ENCODE measurements at regions not wholly inside any gene's neighbourhood (a gene's known extent, or its start where the extent isn't known, plus 50 kb on each side); places are given as distances from the start of the nearest gene placed in this dataset.
A peak's percentile ranks its signal among the peaks of the same experiment; 100 is the strongest.

DNA sequence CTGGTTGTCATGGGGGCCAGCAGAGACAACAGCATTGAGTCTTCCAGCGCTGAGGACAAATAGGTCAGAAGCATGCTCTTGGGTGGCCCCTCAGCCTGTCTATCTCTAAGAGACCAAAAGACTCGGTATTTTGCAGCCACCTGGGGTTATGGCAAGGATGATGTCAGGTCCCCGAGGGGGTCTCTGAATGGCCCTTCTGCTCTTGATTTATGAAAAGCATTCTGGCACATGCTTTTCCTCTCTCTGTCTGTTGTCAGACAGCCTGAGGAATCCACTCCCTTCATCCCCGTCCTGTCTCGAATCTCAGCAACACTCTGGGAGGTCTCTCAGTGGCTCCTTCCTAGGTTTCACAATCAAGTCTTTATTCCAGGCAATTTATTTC is 156.6 kb upstream of the RGMA start:
- no peak overlapping the region for H3K4me3 Mint-ChIP-seq
- peaks cover 42 to 57% of the 10 kb centered on the region in 2 donors for H3K27me3 Mint-ChIP-seq
- no peak overlapping the region for H3K27ac Mint-ChIP-seq
- no peak for DNase-seq
- no peaks in the 10 kb centered on the region for H3K36me3 Mint-ChIP-seq (ENCODE audit: insufficient read depth)
- no peaks in the 10 kb centered on the region for H3K4me1 Mint-ChIP-seq (ENCODE audit: low read depth in 2 of 2)
- no peaks in the 10 kb centered on the region for H3K9me3 Mint-ChIP-seq
- no peak for ATAC-seq (replicated peaks)

DNA sequence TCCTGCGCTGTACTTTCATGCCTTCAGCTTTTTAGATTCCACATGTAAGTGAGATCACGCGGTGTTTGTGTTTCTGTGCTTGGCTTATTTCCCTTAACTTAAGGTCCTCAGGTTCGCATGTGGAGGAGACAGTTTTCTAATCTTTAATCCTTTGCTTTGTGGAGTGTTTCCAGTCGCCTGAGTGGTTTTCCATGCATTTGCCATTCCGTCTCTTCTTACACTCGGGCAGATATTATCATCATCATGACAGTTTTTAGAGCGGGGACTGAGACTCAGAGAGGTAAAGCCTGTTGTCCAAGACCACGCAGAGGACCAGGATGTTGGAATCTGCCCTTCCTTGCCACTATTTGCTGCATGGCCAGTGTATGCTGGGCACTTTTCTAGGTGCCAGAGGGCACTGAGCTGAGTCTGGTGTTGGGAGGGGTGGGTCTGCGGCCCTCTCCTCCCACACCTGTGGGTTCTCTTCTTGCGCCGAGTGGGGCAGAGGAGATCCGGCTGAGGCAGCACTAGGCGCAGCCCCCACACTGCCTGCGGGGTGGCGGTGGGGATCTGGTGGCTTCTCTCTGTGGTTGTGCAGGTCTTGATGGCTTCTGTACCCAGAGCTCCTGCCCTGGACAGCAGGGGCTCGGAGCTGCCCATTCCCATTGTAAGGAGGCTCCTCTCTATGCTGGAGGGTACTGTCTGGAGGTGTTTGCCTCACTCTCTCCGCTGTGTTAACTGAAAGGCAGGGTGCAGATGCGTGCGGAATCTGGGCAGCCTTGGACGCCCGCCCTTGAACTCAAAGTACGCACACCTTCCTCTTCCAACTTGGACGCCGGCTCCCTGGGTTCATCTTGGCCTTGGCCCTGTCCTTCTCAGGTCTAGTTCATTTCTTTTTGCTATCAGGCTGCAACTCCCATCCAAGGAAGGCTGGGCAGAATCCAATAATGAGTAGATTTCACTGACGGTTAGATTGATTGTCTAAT is 156.0 kb upstream of the RGMA start:
- H3K9me3 Mint-ChIP-seq, result no peaks in the 10 kb centered on the region
- H3K4me3 Mint-ChIP-seq, result no peak overlapping the region
- no peak overlapping the region for H3K27ac Mint-ChIP-seq
- H3K27me3 Mint-ChIP-seq, result peaks cover 36 to 54% of the 10 kb centered on the region in 2 donors
- DNase-seq, result no peak
- no peaks in the 10 kb centered on the region for H3K4me1 Mint-ChIP-seq (ENCODE audit: low read depth in 2 of 2)
- no peak for ATAC-seq (replicated peaks)
- no peaks in the 10 kb centered on the region for H3K36me3 Mint-ChIP-seq (ENCODE audit: insufficient read depth)

DNA sequence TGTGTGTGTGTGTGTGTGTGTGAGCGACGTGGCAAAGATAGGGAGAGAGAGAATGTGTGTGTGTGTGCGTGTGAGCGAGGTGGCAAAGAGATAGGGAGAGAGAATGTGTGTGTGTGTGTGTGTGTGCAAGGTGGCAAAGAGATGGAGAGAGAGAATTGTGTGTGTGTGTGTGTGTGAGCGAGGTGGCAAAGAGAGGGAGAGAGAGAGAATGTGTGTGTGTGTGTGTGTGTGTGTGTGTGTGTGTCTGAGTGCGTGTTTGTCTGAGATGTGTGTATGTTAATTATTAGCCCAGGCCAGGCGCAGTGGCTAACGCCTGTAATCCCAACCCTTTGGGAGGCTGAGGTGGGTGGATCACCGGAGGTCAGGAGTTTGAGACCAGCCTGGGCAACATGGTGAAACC is 154.6 kb upstream of the RGMA start:
- no peak for ATAC-seq (replicated peaks)
- no peak overlapping the region for H3K27ac Mint-ChIP-seq
- H3K9me3 Mint-ChIP-seq, result no peaks in the 10 kb centered on the region
- peaks cover 33 to 53% of the 10 kb centered on the region in 2 donors for H3K27me3 Mint-ChIP-seq
- no peak overlapping the region for H3K4me3 Mint-ChIP-seq
- no peaks in the 10 kb centered on the region for H3K36me3 Mint-ChIP-seq (ENCODE audit: insufficient read depth)
- H3K4me1 Mint-ChIP-seq (ENCODE audit: low read depth in 2 of 2), result no peaks in the 10 kb centered on the region
- DNase-seq, result no peak

DNA sequence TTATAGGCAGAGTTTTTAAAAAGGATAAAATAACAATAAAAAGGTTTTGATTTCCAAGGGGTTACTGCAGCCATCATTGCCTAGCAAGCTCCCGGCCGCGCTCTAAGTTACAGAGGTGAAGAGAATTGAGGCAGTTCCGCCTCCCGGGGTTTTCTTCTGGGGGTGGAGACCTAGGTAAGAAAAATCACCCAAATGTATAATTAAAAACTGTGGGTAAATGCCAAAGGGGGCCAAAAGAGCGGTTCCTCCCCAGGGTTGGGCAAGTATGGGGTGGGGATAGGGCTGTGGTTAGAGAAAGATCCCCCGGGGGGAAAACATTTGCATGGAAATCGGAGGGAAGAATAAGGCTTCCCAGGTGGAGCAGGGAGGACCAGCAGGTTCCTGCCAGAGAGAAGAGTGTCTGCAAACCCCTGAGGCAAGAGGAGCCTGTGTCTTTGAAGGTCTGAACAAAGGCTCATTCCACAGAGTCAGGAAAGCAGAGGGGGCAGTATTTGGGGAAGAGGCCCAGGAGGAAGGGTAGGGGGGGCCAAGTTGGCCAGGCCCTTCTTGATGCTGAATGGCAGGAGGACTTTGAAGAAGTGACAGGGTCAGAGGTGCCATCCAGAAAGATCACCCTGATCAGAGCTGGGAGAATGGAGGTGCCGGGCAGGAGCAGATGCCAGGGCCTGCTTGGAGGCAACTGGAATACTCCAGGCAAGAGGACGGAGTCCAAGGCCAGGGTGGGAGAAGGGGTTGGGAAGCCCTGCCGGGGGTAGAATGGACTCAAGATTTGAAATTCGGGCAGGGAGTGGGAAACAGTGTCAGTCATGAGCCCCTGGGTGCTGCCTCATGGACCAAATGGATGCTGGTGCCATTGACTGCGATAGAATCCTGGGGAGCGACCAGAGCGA is 152.9 kb upstream of the RGMA start:
- H3K27ac Mint-ChIP-seq, result no peak overlapping the region
- H3K27me3 Mint-ChIP-seq, result peaks cover 35 to 53% of the 10 kb centered on the region in 2 donors
- H3K4me1 Mint-ChIP-seq (ENCODE audit: low read depth in 2 of 2), result no peaks in the 10 kb centered on the region
- H3K4me3 Mint-ChIP-seq, result no peak overlapping the region
- no peaks in the 10 kb centered on the region for H3K36me3 Mint-ChIP-seq (ENCODE audit: insufficient read depth)
- no peak for ATAC-seq (replicated peaks)
- no peak for DNase-seq
- no peaks in the 10 kb centered on the region for H3K9me3 Mint-ChIP-seq

DNA sequence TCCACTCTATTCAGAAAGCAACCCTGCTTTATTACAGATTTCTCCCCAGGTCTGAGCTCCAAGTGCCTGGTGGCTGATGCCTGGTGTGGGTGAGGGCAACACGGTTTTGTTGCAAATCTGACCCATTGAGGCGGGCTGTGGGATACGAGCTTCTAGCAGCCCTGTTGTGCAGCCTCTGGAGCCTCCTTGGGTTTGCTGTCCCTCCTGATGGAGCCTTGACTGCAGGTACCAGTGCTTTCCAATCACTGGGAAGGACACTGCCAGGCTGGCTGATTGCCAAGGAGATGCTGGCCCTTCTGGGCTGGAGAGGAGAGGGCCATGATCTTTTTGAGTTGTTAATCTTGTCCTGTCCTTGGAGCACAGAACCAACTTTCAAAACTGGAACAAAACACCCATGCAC is 151.0 kb upstream of the RGMA start:
- Mint-ChIP-seq H3K9me3 (no peaks in the 10 kb centered on the region), H3K27ac (no peak overlapping the region), H3K27me3 (peaks cover 29 to 53% of the 10 kb centered on the region in 2 donors), H3K4me3 (no peak overlapping the region), H3K36me3 (ENCODE audit: insufficient read depth) (no peaks in the 10 kb centered on the region), H3K4me1 (ENCODE audit: low read depth in 2 of 2) (peaks cover 3 to 6% of the 10 kb centered on the region in 2 donors)
- ATAC-seq (replicated peaks), result no peak
- DNase-seq, result no peak

DNA sequence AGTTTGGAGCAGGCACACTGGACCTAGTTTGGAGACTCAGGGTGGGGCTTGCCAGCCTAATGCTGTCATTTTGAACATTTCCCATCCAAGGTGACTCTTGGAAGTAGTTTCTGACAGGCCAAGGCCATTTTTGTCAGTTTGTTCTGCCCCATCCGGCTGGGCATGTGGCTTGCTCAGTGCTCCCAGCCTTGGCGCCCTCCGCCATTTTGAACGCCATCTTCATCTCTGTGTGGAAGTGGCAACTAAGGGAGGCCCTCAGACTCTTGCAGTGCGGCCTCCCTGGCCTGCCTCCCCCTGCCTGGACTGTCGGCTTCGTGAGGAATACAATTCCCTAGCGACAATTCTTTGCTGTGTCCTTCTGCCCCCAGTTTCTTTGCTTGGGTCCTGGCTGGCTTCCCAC is 150.6 kb upstream of the RGMA start:
- no peak overlapping the region for H3K4me3 Mint-ChIP-seq
- DNase-seq, result no peak
- H3K4me1 Mint-ChIP-seq (ENCODE audit: low read depth in 2 of 2), result peaks cover 3 to 6% of the 10 kb centered on the region in 2 donors

DNA sequence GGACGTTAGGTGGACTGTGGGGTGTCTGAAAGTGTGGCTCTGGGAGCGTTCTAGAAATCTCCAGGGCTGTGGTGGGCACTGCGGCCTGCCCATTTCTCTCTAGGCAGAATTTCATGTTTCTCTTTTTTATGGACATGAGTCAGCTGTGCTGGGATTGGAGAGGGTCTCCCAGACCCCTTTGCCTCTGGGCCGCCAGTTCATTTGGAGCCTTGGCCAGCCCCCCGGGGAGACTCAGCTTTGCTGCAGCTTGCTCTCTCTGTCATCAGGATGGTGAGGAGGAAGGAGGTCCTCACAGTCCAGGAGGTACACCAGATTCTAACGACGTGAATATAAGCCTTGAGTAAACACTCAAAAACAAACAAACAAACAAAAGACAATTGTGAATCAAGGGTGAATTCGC is 149.6 kb upstream of the RGMA start:
- peaks cover 29 to 55% of the 10 kb centered on the region in 2 donors for H3K27me3 Mint-ChIP-seq
- no peak overlapping the region for H3K4me3 Mint-ChIP-seq

More for the DNA sequence above, 150.6 kb upstream of the RGMA start:
- no peaks in the 10 kb centered on the region for H3K9me3 Mint-ChIP-seq
- no peak overlapping the region for H3K27ac Mint-ChIP-seq
- ATAC-seq (replicated peaks), result no peak
- no peaks in the 10 kb centered on the region for H3K36me3 Mint-ChIP-seq (ENCODE audit: insufficient read depth)
- H3K27me3 Mint-ChIP-seq, result peaks cover 29 to 52% of the 10 kb centered on the region in 2 donors

DNA sequence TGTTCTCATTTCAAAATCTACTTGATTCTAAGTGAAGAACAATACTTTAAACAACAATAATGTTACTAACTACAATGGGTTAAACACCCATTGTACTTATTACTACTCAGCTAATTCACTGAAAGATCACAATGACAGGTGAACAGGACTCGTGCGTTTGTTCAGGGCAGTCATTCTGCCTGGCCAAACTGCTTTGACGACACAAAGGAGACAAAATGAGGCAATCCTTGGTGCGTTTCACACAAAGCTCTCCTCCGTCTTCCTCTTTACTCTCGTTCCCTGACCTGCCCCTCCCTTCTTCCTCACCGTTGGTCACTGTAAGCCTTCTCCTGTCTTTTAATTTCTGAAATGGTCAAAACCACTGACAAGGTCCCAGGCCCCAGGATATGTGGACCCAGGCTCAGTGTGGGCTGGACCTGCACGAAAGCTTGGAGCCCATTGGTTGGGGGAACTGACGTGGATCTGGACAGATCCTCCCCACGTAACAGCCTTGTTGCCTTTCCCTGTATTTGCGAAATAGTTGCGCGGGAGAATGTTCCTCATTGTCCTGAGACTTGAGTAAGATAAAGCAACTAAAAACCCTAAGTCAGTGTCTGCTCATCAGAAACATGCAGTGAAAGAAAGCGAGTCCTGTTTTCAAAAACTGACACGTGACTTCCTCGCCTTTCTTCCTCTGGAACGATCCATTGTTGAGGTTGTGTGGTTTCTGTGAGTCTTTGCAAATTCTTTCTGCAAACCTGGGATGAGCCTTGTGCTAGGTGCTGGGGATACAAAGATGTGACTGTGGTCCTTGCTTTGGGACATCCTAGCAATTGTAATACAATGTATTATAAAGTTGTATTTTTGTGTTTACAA is 147.1 kb upstream of the RGMA start:
- Mint-ChIP-seq H3K4me3 (peak overlapping the region; percentile 17 to 35), H3K27ac (no peak overlapping the region), H3K4me1 (ENCODE audit: low read depth in 2 of 2) (peaks cover 16 to 17% of the 10 kb centered on the region in 2 donors), H3K36me3 (ENCODE audit: insufficient read depth) (no peaks in the 10 kb centered on the region), H3K9me3 (no peaks in the 10 kb centered on the region), H3K27me3 (peaks cover 34 to 78% of the 10 kb centered on the region in 2 donors)
- ATAC-seq (replicated peaks), result no peak
- DNase-seq, result no peak

More for the DNA sequence above, 149.6 kb upstream of the RGMA start:
- no peak for ATAC-seq (replicated peaks)
- Mint-ChIP-seq H3K27ac (no peak overlapping the region), H3K36me3 (ENCODE audit: insufficient read depth) (no peaks in the 10 kb centered on the region), H3K4me1 (ENCODE audit: low read depth in 2 of 2) (peaks cover 3 to 6% of the 10 kb centered on the region in 2 donors), H3K9me3 (no peaks in the 10 kb centered on the region)
- no peak for DNase-seq

DNA sequence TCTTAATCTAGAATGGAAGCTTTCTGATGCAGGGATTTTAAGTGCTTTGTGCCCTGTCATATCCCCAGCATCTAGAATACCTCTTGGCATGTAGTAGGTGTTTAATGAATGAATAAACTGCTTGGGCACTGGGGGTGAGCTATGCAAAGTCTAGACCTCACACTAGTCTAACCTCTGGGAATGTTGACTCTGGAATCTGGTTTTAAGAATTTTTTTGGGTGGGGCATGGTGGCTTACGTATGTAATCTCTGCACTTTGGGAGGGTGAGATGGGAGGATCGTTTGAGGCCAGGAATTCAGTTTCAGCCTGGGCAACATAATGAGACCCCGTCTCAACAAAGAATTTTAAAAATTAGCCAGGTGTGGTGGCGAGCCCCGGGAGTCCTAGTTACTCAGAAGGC is 146.3 kb upstream of the RGMA start:
- H3K9me3 Mint-ChIP-seq, result no peaks in the 10 kb centered on the region
- no peak overlapping the region for H3K27ac Mint-ChIP-seq
- peaks cover 17 to 18% of the 10 kb centered on the region in 2 donors for H3K4me1 Mint-ChIP-seq (ENCODE audit: low read depth in 2 of 2)
- DNase-seq (no peak), ATAC-seq (replicated peaks) (no peak)
- H3K4me3 Mint-ChIP-seq, result no peak overlapping the region
- H3K36me3 Mint-ChIP-seq (ENCODE audit: insufficient read depth), result no peaks in the 10 kb centered on the region
- peaks cover 40 to 86% of the 10 kb centered on the region in 2 donors for H3K27me3 Mint-ChIP-seq

DNA sequence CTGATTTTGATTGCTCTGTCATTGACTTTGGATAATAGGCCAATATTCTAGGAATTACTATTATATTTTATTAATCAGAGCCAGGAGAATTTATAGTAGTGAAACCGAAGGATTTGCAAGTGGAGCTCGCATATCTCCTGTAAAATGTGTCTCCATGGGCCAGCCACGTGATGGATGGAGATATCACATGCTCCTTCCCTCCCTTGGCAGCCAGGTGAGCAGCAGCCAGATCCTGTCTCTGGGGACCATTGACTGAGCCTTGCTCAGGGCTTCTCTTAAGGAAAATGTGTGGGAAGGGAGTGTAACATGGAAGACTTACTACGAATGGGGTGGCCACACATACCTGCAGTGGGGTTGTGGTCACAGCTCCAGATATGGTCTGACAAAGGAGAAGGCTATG is 144.7 kb upstream of the RGMA start:
- Mint-ChIP-seq H3K27ac (no peak overlapping the region), H3K4me3 (no peak overlapping the region), H3K9me3 (no peaks in the 10 kb centered on the region), H3K36me3 (ENCODE audit: insufficient read depth) (no peaks in the 10 kb centered on the region), H3K4me1 (ENCODE audit: low read depth in 2 of 2) (peaks cover 17 to 18% of the 10 kb centered on the region in 2 donors), H3K27me3 (peaks cover 41 to 84% of the 10 kb centered on the region in 2 donors)
- no peak for ATAC-seq (replicated peaks)
- DNase-seq, result no peak

DNA sequence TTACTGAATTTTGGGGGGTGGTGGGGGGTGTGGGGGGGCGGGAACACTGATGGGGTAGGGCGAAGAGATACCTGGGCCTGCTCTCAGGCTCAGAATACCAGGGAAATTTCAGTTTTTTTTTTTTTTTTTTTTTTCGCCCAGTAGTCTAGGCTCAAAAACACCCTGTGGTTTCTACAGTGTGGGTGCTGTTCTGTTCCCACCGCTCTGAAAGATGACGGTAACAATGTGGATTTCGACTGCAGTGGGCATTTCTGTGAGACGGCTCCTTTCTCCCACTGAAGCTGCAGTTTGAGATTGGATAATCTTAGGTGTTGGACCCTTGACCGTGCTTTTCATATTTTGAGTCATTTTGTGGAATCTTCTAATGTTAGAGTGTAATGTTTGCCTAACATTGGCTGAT is 143.8 kb upstream of the RGMA start:
- no peak overlapping the region for H3K27ac Mint-ChIP-seq
- DNase-seq (no peak), ATAC-seq (replicated peaks) (no peak)
- H3K4me3 Mint-ChIP-seq, result no peak overlapping the region
- peaks cover 17 to 18% of the 10 kb centered on the region in 2 donors for H3K4me1 Mint-ChIP-seq (ENCODE audit: low read depth in 2 of 2)
- peaks cover 32 to 76% of the 10 kb centered on the region in 2 donors for H3K27me3 Mint-ChIP-seq
- no peaks in the 10 kb centered on the region for H3K36me3 Mint-ChIP-seq (ENCODE audit: insufficient read depth)
- H3K9me3 Mint-ChIP-seq, result no peaks in the 10 kb centered on the region

DNA sequence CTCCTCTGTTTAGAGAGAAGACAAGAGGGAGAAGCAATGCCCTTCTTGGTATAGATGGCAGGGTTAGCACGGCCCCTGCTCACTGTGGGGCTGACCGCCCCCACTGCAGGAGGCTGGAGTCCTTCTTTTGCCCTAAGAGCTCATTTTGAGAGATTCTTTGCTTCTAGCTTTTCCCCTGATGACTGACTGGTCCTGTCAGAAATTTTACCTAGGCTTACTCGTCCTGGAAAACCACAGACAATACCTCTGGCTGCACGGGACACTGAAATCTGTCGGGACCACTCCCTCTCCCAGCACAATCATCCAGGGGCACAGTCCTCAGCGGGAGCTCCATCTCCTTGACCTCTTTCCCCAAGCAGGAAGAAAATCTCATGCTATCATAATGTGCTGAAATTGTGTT is 143.0 kb upstream of the RGMA start:
- H3K4me3 Mint-ChIP-seq, result no peak overlapping the region
- no peaks in the 10 kb centered on the region for H3K36me3 Mint-ChIP-seq (ENCODE audit: insufficient read depth)
- ATAC-seq (replicated peaks), result no peak
- no peak for DNase-seq
- peaks cover 17 to 18% of the 10 kb centered on the region in 2 donors for H3K4me1 Mint-ChIP-seq (ENCODE audit: low read depth in 2 of 2)
- peak overlapping the region; percentile 15 to 53 for H3K27ac Mint-ChIP-seq
- H3K9me3 Mint-ChIP-seq, result no peaks in the 10 kb centered on the region
- H3K27me3 Mint-ChIP-seq, result peaks cover 24 to 67% of the 10 kb centered on the region in 2 donors

All from effector memory CD8-positive, alpha-beta T cell (primary cell).